Fibroblast of lung (primary cell): ENCODE measurements at regions not wholly inside any gene's neighbourhood (a gene's known extent, or its start where the extent isn't known, plus 50 kb on each side); places are given as distances from the start of the nearest gene placed in this dataset.

ENCODE experiments used
- CTCF ChIP-seq, 2 donors: IDR thresholded peaks in 1 of 2; conservative IDR thresholded peaks in 1 of 2; 1 replicate in 1 of 2; 2 replicates in 1 of 2; pipeline ENCODE4 v1.5.1; 2011 to 2012; ENCODE audit warnings: low read length in 2 of 2, control low read depth in 1 of 2, inconsistent platforms in 1 of 2, low read depth in 1 of 2, mild to moderate bottlenecking in 1 of 2
- EZH2 ChIP-seq: IDR thresholded peaks from 2 replicates; pipeline ENCODE4 v1.5.1; 2012; ENCODE audit warnings: low read length, control low read depth, mild to moderate bottlenecking; ENCODE audit errors: missing control alignments

- TF ChIP-seq CTCF (conservative IDR thresholded peaks at IDR 0.05 in 1 of 2, IDR thresholded peaks at IDR 0.05 in 1 of 2; ENCODE audit: low read depth in 1 of 2, low read length in 2 of 2) (no peak), EZH2 (no peak)
Measured at GRCh38 chr4:25536564-25537320, 118.9 kb upstream of the SLC34A2 start.
